Sigmoid colon (tissue), 4 donors: ENCODE measurements at regions not wholly inside any gene's neighbourhood (a gene's known extent, or its start where the extent isn't known, plus 50 kb on each side); places are given as distances from the start of the nearest gene placed in this dataset.

Experiments used
- CTCF ChIP-seq, 4 experiments: fragments of 450-650 bp in 3 of 4; fragments of 200-600 bp in 1 of 4; IDR thresholded peaks; one replicate each; pipeline ENCODE4 v1.5.1; 2016 to 2019; ENCODE audit warnings: antibody characterized with exemption in 4 of 4, mild to moderate bottlenecking in 3 of 4, moderate library complexity in 2 of 4
- EP300 ChIP-seq, 4 donors: sonication (generic); formaldehyde crosslinking; IDR thresholded peaks; one replicate each; pipeline ENCODE4 v1.6.1; 2017; ENCODE audit warnings: antibody characterized with exemption in 4 of 4
- POLR2A ChIP-seq, 2 donors: fragments of 450-650 bp; IDR thresholded peaks; one replicate each; pipeline ENCODE4 v1.6.1; 2016; ENCODE audit warnings: antibody characterized with exemption in 2 of 2, mild to moderate bottlenecking in 2 of 2, moderate library complexity in 2 of 2

GRCh38 chr10:78782441-78782840, 286.3 kb upstream of the ZMIZ1 start:
- TF ChIP-seq POLR2A (IDR thresholded peaks at IDR 0.05) (no peak), CTCF (IDR thresholded peaks at IDR 0.05) (no peak), EP300 (IDR thresholded peaks at IDR 0.05) (no peak)
